Panc1 (cell line): ENCODE measurements at regions not wholly inside any gene's neighbourhood (a gene's known extent, or its start where the extent isn't known, plus 50 kb on each side); places are given as distances from the start of the nearest gene placed in this dataset.

Experiments used
- ATAC-seq: fragments of 200-7000 bp; cut with Tn5 transposase; 2 replicates; pipeline ENCODE4 v1.9.1; 2020; ENCODE audit warnings: mild to moderate bottlenecking, moderate library complexity
- BruUV-seq: library from RNA; stranded (reverse); fragments of 400-500 nt; replicated peaks from 2 replicates; lab custom pipeline; 2021; lab: Mats Ljungman, UMichigan
- CTCF ChIA-PET: fragments of 300-600 bp; sonication (Branson Sonifier 250); formaldehyde crosslinking; loops from one replicate; lab custom pipeline; 2022; ENCODE audit warnings: antibody characterized with exemption; lab: Charles Lee
- POLR2A ChIA-PET: fragments of 300-600 bp; sonication (Branson Sonifier 250); formaldehyde crosslinking; loops from one replicate; lab custom pipeline; 2022; ENCODE audit warnings: antibody characterized with exemption; lab: Charles Lee
- DNase-seq: peaks from one replicate; pipeline ENCODE4 v3.0.0-alpha.2; 2010; ENCODE audit warnings: low read depth, low spot score
- H3K27ac ChIP-seq: 2 replicates; pipeline ENCODE4 v1.5.1; 2011; ENCODE audit warnings: mild to moderate bottlenecking, low read length, inconsistent platforms
- H3K27me3 ChIP-seq: fragments of 200-500 bp; sonication (Bioruptor generic); 2 replicates; pipeline ENCODE4 v1.6.0; 2014; ENCODE audit warnings: low read length, inconsistent platforms; ENCODE audit not compliant: control insufficient read depth, insufficient read depth
- H3K36me3 ChIP-seq: fragments of 200-500 bp; sonication (Bioruptor generic); 2 replicates; pipeline ENCODE4 v1.5.1; 2014; ENCODE audit warnings: inconsistent platforms, mild to moderate bottlenecking, low read length, moderate library complexity; ENCODE audit not compliant: control insufficient read depth, insufficient read depth
- H3K4me1 ChIP-seq: 2 replicates; pipeline ENCODE4 v1.5.1; 2011; ENCODE audit warnings: inconsistent platforms, mild to moderate bottlenecking, low read length, moderate library complexity; ENCODE audit not compliant: control insufficient read depth, insufficient read depth
- H3K4me3 ChIP-seq, 2 experiments: 2 replicates each; pipeline ENCODE4 v1.5.1; 2011 to 2012; ENCODE audit warnings: low read depth in 2 of 2, low read length in 2 of 2, mild to moderate bottlenecking in 2 of 2, inconsistent platforms in 1 of 2, moderate library complexity in 1 of 2
- H3K9me3 ChIP-seq: fragments of 200-500 bp; sonication (Bioruptor generic); 2 replicates; pipeline ENCODE4 v1.5.1; 2014; ENCODE audit warnings: low read depth, mild to moderate bottlenecking, inconsistent platforms, low read length, moderate library complexity; ENCODE audit not compliant: control insufficient read depth, insufficient read depth
- CTCF ChIP-seq: fragments of 450-650 bp; IDR thresholded peaks from 2 replicates; pipeline ENCODE4 v1.5.1; 2017; ENCODE audit warnings: mild to moderate bottlenecking
- POLR2AphosphoS5 ChIP-seq: IDR thresholded peaks from 2 replicates; pipeline ENCODE4 v1.6.1; 2012; ENCODE audit warnings: mild to moderate bottlenecking, low read depth, low read length, moderate library complexity
- REST ChIP-seq, 2 experiments: IDR thresholded peaks; 2 replicates each; pipeline ENCODE4 v1.6.1; 2011 to 2012; ENCODE audit warnings: low read depth in 2 of 2, control low read depth in 1 of 2, low read length in 1 of 2, mild to moderate bottlenecking in 1 of 2, moderate library complexity in 1 of 2; ENCODE audit not compliant: insufficient read depth in 1 of 2
- SIN3A ChIP-seq: IDR thresholded peaks from 2 replicates; pipeline ENCODE4 v1.6.1; 2012; ENCODE audit warnings: low read depth, mild to moderate bottlenecking, low read length, moderate library complexity, borderline replicate concordance; ENCODE audit not compliant: insufficient read depth
- TCF7L2 ChIP-seq: IDR thresholded peaks from 2 replicates; pipeline ENCODE4 v1.6.1; 2011; ENCODE audit warnings: mild to moderate bottlenecking, low read depth, low read length, inconsistent platforms
- in situ Hi-C: cut with HindIII; loops from 2 replicates; pipeline ENCODE4 v1.10.0; 2016; ENCODE audit warnings: low sequenced_read_pairs, low pct_unique_long_range_greater_than_20kb
- intact Hi-C: fragments of 100-400 bp; cut with micrococcal nuclease; formaldehyde crosslinking; loops from one replicate; pipeline ENCODE4 v1.10.0; 2022; ENCODE audit not compliant: unreplicated experiment

- TF ChIP-seq TCF7L2 = no peak
- TF ChIP-seq SIN3A = no peak
- no peak overlapping the region for H3K4me3 ChIP-seq
- intact Hi-C loops (no loop called here), in situ Hi-C loops (no loop called here)
- no peak overlapping the region for H3K27ac ChIP-seq
- no peaks in the 10 kb centered on the region for H3K4me1 ChIP-seq
- CTCF ChIA-PET = no interaction called here
- H3K36me3 ChIP-seq = no peaks in the 10 kb centered on the region
- ATAC-seq = no peak
- POLR2A ChIA-PET = no interaction called here
- no TSS peak for BruUV-seq
- H3K27me3 ChIP-seq = no peaks in the 10 kb centered on the region
- H3K9me3 ChIP-seq = no peaks in the 10 kb centered on the region
- DNase-seq = no peak
These were observed 229.2 kb downstream of the MFSD1 start for GRCh38 chr3:159030886-159031679.

- DNase-seq = no peak
- CTCF ChIA-PET = interaction anchor here (0.7 kb wide), 1 partner anchor 48 kb away, joined by 8 read pairs; no protein-coding TSS in a partner anchor
- no peak for ATAC-seq
These were observed 230.5 kb downstream of the MFSD1 start for GRCh38 chr3:159032311-159032710.

More at GRCh38 chr3:159032311-159032710, 230.5 kb downstream of the MFSD1 start:
- Histone ChIP-seq H3K4me3 (no peak overlapping the region), H3K36me3 (no peaks in the 10 kb centered on the region), H3K27me3 (no peaks in the 10 kb centered on the region), H3K27ac (no peak overlapping the region), H3K9me3 (no peaks in the 10 kb centered on the region), H3K4me1 (no peaks in the 10 kb centered on the region)
- POLR2A ChIA-PET = no interaction called here
- TF ChIP-seq TCF7L2 = no peak
- TF ChIP-seq REST (IDR thresholded peaks at IDR 0.05; ENCODE audit: insufficient read depth in 1 of 2, low read depth in 2 of 2, low read length in 1 of 2) = no peak
- no peak for TF ChIP-seq CTCF
- TF ChIP-seq SIN3A = no peak
- TF ChIP-seq POLR2AphosphoS5 = no peak
- intact Hi-C loops = no loop called here
- in situ Hi-C loops = no loop called here
- no TSS peak for BruUV-seq
